ENCODE measurements at regions not wholly inside any gene's neighbourhood (a gene's known extent, or its start where the extent isn't known, plus 50 kb on each side); places are given as distances from the start of the nearest gene placed in this dataset.
"Not testable (repeated sequence)": the region's sequence is repeated elsewhere in the genome, so short reads cannot be mapped to it uniquely, and the experiment has no call there.

DNA sequence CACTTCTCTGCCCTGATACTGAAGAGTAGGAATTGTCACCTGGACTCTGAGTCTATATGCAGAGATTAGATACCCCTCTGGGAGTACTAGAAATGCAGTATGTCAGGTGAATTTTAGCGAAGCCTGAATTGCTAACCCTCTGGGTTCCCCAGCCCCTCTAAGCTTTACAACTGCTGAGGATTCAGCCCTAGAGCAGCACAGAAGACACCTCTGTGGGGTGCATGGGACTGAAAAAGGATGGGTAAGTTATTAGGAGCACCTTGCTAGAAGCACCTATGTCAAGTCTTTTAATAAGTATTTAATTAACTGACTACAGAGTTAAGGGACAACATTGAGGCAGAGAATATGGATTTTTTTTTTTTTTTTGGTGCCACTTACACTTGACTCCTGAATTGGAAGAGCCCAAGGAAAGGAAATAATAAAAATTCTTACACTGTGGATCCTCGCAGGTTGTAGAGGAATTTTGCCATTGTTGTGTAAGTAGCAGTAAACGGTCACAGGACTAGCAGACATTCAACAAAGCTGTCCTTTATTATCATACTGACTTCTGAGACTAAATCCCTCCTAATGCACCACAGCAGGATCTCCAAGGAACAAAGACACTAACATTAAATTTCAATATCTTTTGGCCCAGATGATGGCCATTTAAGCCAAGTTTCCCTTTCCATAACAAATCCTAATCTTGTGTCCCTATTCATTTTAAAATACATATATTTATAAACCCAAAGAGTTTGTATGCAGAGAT, 253.2 kb downstream of the ANKRD50 start:
- Histone ChIP-seq H3K9ac (no peak overlapping the region), H3K9me2 (ENCODE audit: insufficient read depth) (no peaks in the 10 kb centered on the region), H3K27ac (no peak overlapping the region), H3K4me2 (ENCODE audit: unreplicated experiment) (no peak overlapping the region), H2AFZ (peak overlapping the region; percentile 55), H3F3A (ENCODE audit: insufficient read depth) (no peaks in the 10 kb centered on the region), H3K27me3 (replicated peaks; ENCODE audit: insufficient read depth) (no peaks in the 10 kb centered on the region), H3K4me1 (ENCODE audit: insufficient read depth) (no peaks in the 10 kb centered on the region), H3K36me3 (ENCODE audit: low read depth) (no peaks in the 10 kb centered on the region), H3K4me3 (no peak overlapping the region), H3K79me2 (ENCODE audit: insufficient read depth) (no peaks in the 10 kb centered on the region), H4K20me1 (ENCODE audit: insufficient read depth) (no peaks in the 10 kb centered on the region), H3K9me3 (ENCODE audit: low read depth) (no peaks in the 10 kb centered on the region)
- TF ChIP-seq EZH2 (IDR thresholded peaks at IDR 0.05; ENCODE audit: insufficient read depth, poor library complexity, severe bottlenecking) (no peak), EZH2phosphoT487 (IDR thresholded peaks at IDR 0.05; ENCODE audit: insufficient read depth, low read depth) (no peak)
- no peak for DNase-seq
- in situ Hi-C loops (cut with MboI): no loop called here
- 52 to 59% methylated on average over 3 of the region's 3 CpGs for WGBS, 2 experiments (ENCODE audit: low coverage in 1 of 2, low lambda C conversion rate in 2 of 2, missing lambda C conversion rate in 2 of 2)

DNA sequence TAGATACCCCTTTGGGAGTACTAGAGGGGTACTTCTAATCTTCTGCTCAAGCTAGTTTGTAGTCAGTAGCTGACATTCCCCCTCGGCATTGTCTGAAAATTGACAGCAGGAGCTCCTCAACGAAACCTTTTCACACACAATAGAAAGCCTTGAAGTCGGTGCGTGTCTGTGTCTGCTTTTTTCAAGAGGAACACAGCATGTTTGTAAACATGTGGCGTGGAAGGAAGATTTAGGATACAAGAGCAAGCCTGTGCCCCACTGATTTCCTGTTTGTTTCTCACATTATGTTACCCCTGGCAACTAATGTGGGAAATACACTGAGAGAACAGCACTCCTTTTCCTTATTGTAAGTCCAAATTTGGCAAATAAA, 252.6 kb downstream of the ANKRD50 start:
- Histone ChIP-seq H3K27ac (no peak overlapping the region), H3K79me2 (ENCODE audit: insufficient read depth) (no peaks in the 10 kb centered on the region), H2AFZ (peak overlapping the region; percentile 55), H3K9me3 (ENCODE audit: low read depth) (no peaks in the 10 kb centered on the region), H4K20me1 (ENCODE audit: insufficient read depth) (no peaks in the 10 kb centered on the region), H3K9ac (no peak overlapping the region), H3K4me3 (no peak overlapping the region), H3K4me1 (ENCODE audit: insufficient read depth) (no peaks in the 10 kb centered on the region), H3K4me2 (ENCODE audit: unreplicated experiment) (no peak overlapping the region), H3K27me3 (replicated peaks; ENCODE audit: insufficient read depth) (no peaks in the 10 kb centered on the region), H3K36me3 (ENCODE audit: low read depth) (no peaks in the 10 kb centered on the region), H3F3A (ENCODE audit: insufficient read depth) (no peaks in the 10 kb centered on the region), H3K9me2 (ENCODE audit: insufficient read depth) (no peaks in the 10 kb centered on the region)
- in situ Hi-C loops (cut with MboI): no loop called here
- DNase-seq: peak; percentile 32
- TF ChIP-seq EZH2phosphoT487 (IDR thresholded peaks at IDR 0.05; ENCODE audit: insufficient read depth, low read depth): no peak
- no peak for TF ChIP-seq EZH2 (IDR thresholded peaks at IDR 0.05; ENCODE audit: insufficient read depth, poor library complexity, severe bottlenecking)
- WGBS, 2 experiments (ENCODE audit: low coverage in 1 of 2, low lambda C conversion rate in 2 of 2, missing lambda C conversion rate in 2 of 2): 14 to 17% methylated on average over 5 of the region's 5 CpGs

DNA sequence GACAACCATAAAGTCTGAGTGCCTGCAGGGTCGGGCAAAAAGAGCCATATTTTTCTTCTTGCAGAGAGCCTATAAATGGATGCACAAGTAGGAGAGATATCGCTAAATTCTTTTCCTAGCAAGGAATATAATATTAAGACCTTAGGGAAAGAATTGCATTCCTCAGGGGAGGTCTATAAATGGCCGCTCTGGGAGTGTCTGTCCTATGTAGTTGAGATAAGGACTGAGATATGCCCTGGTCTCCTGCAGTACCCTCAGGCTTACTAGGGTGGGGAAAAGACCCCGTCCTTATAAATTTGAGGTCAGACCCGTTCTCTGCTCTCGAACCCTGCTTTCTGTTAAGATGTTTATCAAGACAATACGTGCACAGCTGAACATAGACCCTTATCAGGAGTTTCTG, 250.9 kb downstream of the ANKRD50 start:
- H3K9ac ChIP-seq; H3K4me2 ChIP-seq (ENCODE audit: unreplicated experiment); H3K36me3 ChIP-seq (ENCODE audit: low read depth); H4K20me1 ChIP-seq (ENCODE audit: insufficient read depth); H3K4me1 ChIP-seq (ENCODE audit: insufficient read depth); H3K4me3 ChIP-seq; DNase-seq; H2AFZ ChIP-seq; H3K27ac ChIP-seq; H3K79me2 ChIP-seq (ENCODE audit: insufficient read depth); H3F3A ChIP-seq (ENCODE audit: insufficient read depth); H3K9me3 ChIP-seq (ENCODE audit: low read depth); in situ Hi-C loops (cut with MboI); H3K27me3 ChIP-seq (replicated peaks; ENCODE audit: insufficient read depth); H3K9me2 ChIP-seq (ENCODE audit: insufficient read depth): not testable (repeated sequence)
- 58 to 66% methylated on average over 7 of the region's 7 CpGs for WGBS, 2 experiments (ENCODE audit: low coverage in 1 of 2, low lambda C conversion rate in 2 of 2, missing lambda C conversion rate in 2 of 2)

DNA sequence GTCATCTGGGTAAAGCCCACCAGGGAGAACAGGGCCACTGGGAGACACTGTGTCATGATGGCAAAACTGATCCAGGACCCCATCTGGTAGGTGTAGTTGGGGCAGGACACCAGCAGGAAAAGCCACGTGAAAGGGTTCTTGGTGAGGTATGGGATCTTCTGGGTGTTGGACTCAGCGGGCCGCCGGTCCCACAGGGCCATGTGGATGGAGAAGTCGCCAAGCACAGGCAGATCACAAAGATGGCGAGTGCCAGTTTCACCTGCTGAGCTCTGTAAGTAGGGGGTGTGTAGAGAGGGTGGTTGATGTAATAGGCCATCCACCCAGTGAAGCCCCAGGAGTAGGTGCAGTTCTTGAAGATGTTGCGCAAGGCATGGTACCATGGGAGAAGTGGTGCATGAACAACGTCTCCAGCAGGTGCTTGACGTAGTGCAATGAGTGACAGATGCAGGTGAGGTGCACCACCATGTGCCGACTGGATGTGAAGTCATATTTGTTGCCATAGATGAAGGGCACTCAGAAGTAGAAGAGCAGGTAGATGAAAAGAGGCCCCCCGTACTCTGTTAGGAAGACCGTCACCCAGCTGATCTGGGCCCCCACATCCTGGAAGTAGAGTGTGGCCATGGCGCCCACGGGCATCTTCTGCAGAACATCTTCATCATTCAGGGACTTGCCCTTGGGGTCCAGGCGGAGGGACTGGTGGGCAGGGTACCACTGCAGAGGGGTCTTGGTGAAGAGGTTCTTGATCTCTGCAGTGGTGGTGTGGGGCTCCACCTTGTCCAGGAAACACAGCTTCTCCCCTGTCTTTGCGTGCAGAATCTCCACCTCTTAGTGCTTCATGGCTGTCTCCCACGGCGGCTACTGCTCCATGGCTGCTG, 249.3 kb downstream of the ANKRD50 start:
- Histone ChIP-seq H3K9me3 (ENCODE audit: low read depth) (no peaks in the 10 kb centered on the region), H3K79me2 (ENCODE audit: insufficient read depth) (no peaks in the 10 kb centered on the region), H3K27ac (no peak overlapping the region), H3K9me2 (ENCODE audit: insufficient read depth) (no peaks in the 10 kb centered on the region), H3K9ac (no peak overlapping the region), H3K4me3 (no peak overlapping the region), H4K20me1 (ENCODE audit: insufficient read depth) (no peaks in the 10 kb centered on the region), H3F3A (ENCODE audit: insufficient read depth) (no peaks in the 10 kb centered on the region), H3K27me3 (replicated peaks; ENCODE audit: insufficient read depth) (no peaks in the 10 kb centered on the region), H3K4me2 (ENCODE audit: unreplicated experiment) (no peak overlapping the region), H2AFZ (no peak overlapping the region), H3K4me1 (ENCODE audit: insufficient read depth) (no peaks in the 10 kb centered on the region), H3K36me3 (ENCODE audit: low read depth) (no peaks in the 10 kb centered on the region)
- in situ Hi-C loops (cut with MboI): no loop called here
- TF ChIP-seq EZH2 (IDR thresholded peaks at IDR 0.05; ENCODE audit: insufficient read depth, poor library complexity, severe bottlenecking) (no peak), EZH2phosphoT487 (IDR thresholded peaks at IDR 0.05; ENCODE audit: insufficient read depth, low read depth) (no peak)
- WGBS, 2 experiments (ENCODE audit: low coverage in 1 of 2, low lambda C conversion rate in 2 of 2, missing lambda C conversion rate in 2 of 2): 77 to 80% methylated on average over 18 of the region's 18 CpGs
- DNase-seq: no peak
